HG02970 (cell line): ENCODE measurements at regions not wholly inside any gene's neighbourhood (a gene's known extent, or its start where the extent isn't known, plus 50 kb on each side); places are given as distances from the start of the nearest gene placed in this dataset.
"Not testable (repeated sequence)": the region's sequence is repeated elsewhere in the genome, so short reads cannot be mapped to it uniquely, and the experiment has no call there.

Experiments
- ATAC-seq: cut with Tn5 transposase; IDR thresholded peaks from one replicate; pipeline ENCODE4 v1.9.1; 2021; ENCODE audit warnings: mild to moderate bottlenecking, moderate library complexity, moderate number of reproducible peaks; ENCODE audit not compliant: unreplicated experiment, low FRiP score

DNA sequence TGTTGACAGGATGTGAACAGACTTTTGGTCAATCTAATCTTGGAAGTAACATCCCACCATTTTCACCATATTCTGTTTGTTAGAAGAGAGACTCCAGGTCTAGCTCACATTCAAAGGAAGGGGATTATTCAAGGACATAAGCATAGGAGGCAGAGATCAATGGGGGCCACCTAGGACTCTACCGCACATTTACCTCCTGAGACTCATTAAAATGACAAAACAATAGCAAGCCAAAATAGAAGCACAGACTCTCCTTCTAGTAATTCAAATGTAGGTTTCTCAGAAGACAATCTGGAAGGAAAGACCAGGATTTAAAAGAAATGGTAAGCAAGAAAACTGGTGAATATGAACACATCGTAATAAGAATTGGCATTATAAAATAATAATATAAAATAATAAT, 156.4 kb upstream of the KYNU start:
- ATAC-seq = no peak

GRCh38 chr2:142718576-142719155, 158.8 kb upstream of the KYNU start:
- no peak for ATAC-seq

DNA sequence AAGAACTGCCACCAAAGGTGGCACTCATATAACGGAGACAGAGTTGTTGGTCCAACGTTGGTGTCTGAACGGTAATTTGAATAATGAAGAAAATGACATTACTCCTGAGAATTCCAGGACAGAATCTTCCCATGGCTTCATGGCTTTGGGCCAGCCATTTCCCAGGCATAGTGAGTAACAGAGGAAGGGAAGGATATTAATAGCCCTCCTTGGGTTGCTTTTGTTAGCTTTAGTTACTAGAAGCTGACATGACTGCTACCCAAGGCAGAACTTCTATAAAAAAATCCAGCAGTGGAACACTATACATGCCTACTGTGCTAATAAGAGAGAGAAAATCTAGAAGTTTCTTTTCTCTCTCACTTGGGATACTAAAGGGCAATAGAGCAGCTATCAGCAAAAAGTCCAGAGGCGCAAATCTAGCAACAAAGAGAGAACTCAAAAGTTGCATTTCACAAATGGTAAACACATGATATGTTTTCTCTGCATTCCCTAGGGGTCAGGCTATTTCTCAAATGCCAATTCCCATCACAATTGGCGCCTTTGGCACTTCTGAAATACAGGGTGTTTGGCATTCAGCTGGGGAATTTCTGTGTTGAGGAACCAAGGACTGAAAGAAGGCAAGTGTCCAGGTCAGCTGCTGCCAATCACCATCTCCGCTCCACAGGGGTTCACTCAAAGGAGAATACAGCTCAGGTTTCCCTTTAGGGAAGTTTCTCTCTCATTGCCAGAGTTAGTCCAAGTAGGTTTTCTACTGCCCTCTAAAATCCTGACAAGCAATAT, 160.8 kb upstream of the KYNU start:
- ATAC-seq = no peak

DNA sequence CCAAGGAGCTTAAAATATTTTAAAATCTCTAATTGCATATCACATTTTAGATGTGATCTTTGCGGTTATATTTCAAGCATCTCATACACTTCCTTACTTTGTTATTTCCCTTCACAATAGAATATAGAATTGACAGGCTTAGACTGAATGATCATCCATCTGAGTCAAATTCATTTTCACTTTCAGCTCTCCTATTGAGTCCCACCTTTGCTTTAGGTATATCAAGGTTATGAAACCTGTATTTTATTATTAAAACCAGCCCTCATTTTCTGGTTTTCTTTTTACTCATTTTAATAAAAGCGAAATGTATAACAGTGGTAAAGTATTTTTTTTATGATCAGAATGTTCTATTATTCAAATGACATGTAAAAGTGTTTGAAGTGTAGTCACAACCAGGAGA, 162.9 kb upstream of the KYNU start:
- peak; percentile 53 for ATAC-seq

DNA sequence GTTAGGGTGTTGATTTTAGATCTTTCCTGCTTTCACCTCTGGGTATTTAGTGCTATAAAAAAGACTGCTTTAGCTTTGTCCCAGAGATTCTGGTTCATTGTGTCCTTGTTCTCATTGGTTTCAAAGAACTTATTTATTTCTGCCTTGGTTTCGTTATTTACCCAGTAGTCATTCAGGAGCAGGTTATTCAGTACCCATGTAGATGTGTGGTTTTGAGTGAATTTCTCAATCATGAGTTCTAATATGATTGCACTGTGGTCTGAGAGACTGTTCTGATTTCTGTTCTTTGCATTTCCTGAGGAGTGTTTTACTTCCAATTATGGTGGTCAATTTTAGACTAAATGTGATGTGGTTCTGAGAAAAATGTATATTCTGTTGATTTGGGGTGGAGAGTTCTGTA, 167.1 kb upstream of the KYNU start:
- no peak for ATAC-seq

DNA sequence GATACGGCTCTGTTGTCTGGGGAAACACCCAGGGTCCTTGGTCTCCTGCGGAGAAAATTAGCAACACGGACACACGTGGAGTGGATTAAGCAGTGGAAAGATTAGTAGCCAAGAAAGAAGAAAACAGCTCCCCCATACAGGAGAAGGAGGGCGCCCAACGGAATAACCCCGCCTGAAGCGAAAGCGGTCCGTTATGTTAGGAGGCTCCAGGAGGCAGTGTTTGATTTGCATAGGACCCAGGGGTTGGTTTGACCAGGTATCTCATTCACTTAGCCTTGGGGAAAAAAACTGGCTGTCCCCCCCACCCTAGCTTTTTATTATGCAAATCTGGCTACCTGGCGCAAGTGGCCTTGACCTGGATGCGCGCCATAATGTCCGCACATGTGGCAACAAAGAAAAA, 170.1 kb upstream of the KYNU start:
- no peak for ATAC-seq

- not testable (repeated sequence) for ATAC-seq
These were observed 175.1 kb upstream of the KYNU start for GRCh38 chr2:142702397-142702796.

- ATAC-seq = not testable (repeated sequence)
These were observed 181.9 kb upstream of the KYNU start for GRCh38 chr2:142695350-142696257.

DNA sequence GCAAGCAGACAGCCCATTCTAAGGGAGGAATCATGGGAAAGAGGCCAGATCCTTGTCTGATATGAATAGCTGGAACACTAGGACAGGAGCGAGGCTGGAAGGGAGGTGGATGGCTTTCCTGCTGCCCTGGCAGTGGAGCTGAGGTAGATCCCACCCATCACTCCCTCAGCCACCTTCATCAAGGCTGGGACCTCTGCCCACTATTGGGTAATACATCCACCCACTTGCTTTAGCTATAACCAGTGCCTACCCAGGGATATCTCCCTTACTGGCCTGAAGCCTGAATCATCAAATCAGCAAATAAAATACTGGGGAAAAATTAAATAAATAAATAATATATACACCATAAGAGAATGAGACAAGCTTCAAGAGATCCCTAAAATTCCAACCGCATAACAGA, 183.2 kb upstream of the KYNU start:
- no peak for ATAC-seq

GRCh38 chr2:142693171-142693950, 184.1 kb upstream of the KYNU start:
- ATAC-seq = no peak

- no peak for ATAC-seq
These were observed 188.4 kb upstream of the KYNU start for GRCh38 chr2:142688856-142689605.

- no peak for ATAC-seq
These were observed 190.0 kb upstream of the KYNU start for GRCh38 chr2:142687509-142687908.

DNA sequence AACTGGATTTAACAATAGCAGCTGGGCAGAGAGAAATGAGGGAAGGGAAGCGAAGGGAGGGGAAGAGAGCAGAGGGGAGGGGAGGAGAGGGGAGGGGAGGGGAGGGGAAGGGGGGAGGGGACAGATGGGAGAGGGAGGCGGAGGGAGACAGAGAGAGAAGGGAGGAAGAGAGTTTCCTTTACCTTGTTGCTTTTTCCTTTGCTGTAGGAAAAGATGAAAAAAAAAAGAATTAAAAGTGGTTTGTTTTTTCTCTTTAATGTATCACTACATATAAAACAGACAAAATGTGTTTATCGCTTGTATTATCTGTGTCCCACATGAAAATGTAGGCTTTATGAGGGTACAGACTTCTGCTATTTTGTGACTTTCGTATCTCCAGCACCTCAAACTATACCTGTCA, 190.4 kb upstream of the KYNU start:
- ATAC-seq = no peak

DNA sequence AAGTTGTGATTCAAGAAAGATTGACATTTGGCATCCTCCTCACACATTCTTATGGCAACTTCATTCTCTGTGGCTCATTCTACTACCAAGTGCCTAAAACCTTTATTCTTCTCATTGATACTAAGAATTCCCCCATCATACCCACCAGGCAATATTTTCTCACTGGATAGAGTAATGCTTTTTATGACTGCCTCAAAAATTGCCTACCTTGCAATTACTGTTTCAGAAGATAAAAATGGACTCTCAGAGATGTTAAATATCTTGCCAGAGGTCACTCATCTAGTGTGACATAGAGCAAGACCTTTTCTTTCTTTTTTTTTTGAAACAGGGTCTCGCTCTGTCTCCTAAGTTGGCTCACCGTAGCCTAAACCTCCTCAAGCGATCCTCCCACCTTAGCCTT, 192.8 kb upstream of the KYNU start:
- ATAC-seq = no peak

DNA sequence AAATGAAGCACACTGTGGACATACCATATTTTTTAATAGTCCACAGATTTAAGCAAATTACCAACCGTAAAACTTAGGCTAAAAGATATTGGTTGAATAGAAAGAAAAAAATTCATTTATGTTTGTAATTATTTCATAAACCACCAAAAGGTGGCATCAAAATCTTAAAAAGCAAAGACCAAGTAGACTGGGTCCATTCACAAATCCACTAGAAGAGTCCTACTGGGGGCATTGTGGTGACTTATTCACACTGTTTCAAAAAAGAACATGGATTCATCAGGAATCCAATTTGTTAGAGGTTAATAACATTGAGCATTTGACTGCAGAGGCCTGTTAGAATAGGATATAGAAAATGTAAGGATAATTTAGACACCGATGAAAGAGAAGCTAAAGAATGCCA, 194.9 kb upstream of the KYNU start:
- no peak for ATAC-seq

DNA sequence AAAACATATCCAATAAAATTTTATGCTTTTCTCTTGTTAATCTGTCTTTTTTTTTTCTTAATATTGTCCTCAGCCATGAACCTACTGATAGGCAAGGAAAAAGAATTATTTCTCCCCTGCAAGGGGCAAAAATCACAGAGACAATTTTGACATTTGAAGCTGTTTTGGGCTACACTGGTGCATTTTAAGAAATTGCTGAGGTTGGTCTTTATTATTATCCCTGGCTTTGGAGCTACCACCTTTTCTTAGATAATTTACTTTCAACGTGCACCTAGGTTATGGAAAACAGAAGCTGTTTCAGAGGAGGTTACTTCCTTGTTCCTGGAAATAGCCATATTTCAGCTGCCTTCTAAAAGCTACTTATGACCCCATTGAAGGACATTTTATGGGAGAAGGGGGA, 195.5 kb upstream of the KYNU start:
- ATAC-seq = no peak

DNA sequence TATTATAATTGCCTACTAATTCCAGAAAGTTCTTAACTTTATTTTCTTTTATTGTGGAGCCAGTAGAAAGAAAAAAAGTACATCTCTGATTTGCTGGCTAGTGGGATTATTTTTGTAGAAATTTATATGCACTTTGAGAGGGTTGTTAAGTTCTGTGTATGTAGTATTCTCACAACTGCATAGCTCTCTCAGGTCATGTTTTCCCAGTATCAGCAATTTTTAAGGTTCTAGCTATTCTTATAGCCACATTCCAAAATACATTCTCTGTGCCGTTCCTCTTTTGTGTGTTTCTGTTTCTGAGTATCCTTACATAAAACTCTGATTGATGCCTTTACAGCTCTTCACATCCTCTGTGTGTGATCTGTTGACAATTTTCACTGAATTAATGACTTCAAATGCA, 199.3 kb upstream of the KYNU start:
- ATAC-seq = no peak

GRCh38 chr2:142675398-142675797, 202.1 kb upstream of the KYNU start:
- ATAC-seq = no peak

DNA sequence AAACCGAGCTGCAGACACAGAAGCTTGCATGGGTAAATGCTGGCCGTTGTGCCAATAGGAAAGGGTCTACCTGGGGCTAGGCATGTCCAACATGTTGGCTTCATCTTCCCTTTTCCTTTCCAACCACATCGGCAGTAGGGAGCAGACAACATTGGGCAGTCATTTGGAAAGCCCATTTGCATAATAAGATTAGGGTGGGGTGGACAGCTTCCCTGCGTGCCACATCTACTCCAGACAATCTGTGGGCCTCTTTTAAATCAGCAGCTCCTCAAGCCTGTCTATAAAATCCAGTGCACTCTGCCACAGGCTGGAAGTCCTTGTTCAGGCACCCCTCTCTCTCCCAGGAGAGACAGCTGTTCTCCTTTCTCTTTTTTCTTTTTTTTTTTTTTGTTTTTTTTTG, 203.6 kb upstream of the KYNU start:
- no peak for ATAC-seq

- ATAC-seq = no peak
These were observed 204.8 kb upstream of the KYNU start for GRCh38 chr2:142672698-142673097.
